ENCODE measurements at regions not wholly inside any gene's neighbourhood (a gene's known extent, or its start where the extent isn't known, plus 50 kb on each side); places are given as distances from the start of the nearest gene placed in this dataset.

GRCh38 chr3:106731230-106731629, 646.0 kb upstream of the CCDC54 start:
- Histone ChIP-seq H3K27me3 (ENCODE audit: control insufficient read depth in 4 of 4, insufficient read depth in 4 of 4, low read length in 3 of 4) (peaks cover 0 to 2% (median 0%) of the 10 kb centered on the region in 4 donors), H3K9ac (ENCODE audit: low read depth in 1 of 2, low read length in 2 of 2) (no peak overlapping the region), H3K4me3 (ENCODE audit: low read depth in 1 of 3, low read length in 3 of 3) (no peak overlapping the region), H3K36me3 (ENCODE audit: control insufficient read depth in 4 of 4, insufficient read depth in 3 of 4, low read depth in 1 of 4, low read length in 3 of 4) (no peaks in the 10 kb centered on the region), H3K27ac (ENCODE audit: low read depth in 1 of 2, low read length in 2 of 2) (no peak overlapping the region), H3K9me3 (ENCODE audit: control insufficient read depth in 4 of 4, low read length in 3 of 4) (no peaks in the 10 kb centered on the region), H3K4me1 (ENCODE audit: control insufficient read depth in 4 of 4, insufficient read depth in 4 of 4, low read length in 3 of 4) (no peaks in the 10 kb centered on the region)
- TF ChIP-seq HNF4A (conservative IDR thresholded peaks at IDR 0.05) (peak in 1 of 2 donors; percentile 20), JUND (IDR thresholded peaks at IDR 0.05) (no peak), MAX (IDR thresholded peaks at IDR 0.05) (no peak), HNF4G (IDR thresholded peaks at IDR 0.05) (no peak), ATF3 (IDR thresholded peaks at IDR 0.05) (no peak), GABPA (IDR thresholded peaks at IDR 0.05 in 1 of 2, conservative IDR thresholded peaks at IDR 0.05 in 1 of 2) (no peak), EGR1 (IDR thresholded peaks at IDR 0.05; ENCODE audit: low read depth in 2 of 2) (no peak)
- TF ChIP-seq, protein P1, sequence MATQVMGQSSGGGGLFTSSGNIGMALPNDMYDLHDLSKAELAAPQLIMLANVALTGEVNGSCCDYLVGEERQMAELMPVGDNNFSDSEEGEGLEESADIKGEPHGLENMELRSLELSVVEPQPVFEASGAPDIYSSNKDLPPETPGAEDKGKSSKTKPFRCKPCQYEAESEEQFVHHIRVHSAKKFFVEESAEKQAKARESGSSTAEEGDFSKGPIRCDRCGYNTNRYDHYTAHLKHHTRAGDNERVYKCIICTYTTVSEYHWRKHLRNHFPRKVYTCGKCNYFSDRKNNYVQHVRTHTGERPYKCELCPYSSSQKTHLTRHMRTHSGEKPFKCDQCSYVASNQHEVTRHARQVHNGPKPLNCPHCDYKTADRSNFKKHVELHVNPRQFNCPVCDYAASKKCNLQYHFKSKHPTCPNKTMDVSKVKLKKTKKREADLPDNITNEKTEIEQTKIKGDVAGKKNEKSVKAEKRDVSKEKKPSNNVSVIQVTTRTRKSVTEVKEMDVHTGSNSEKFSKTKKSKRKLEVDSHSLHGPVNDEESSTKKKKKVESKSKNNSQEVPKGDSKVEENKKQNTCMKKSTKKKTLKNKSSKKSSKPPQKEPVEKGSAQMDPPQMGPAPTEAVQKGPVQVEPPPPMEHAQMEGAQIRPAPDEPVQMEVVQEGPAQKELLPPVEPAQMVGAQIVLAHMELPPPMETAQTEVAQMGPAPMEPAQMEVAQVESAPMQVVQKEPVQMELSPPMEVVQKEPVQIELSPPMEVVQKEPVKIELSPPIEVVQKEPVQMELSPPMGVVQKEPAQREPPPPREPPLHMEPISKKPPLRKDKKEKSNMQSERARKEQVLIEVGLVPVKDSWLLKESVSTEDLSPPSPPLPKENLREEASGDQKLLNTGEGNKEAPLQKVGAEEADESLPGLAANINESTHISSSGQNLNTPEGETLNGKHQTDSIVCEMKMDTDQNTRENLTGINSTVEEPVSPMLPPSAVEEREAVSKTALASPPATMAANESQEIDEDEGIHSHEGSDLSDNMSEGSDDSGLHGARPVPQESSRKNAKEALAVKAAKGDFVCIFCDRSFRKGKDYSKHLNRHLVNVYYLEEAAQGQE (IDR thresholded peaks at IDR 0.05): no peak
- WGBS: 52% methylated on average over 2 of the region's 2 CpGs
- no peak for DNase-seq (ENCODE audit: low spot score)

GRCh38 chr3:106734712-106735111, 642.5 kb upstream of the CCDC54 start:
- WGBS: 84% methylated on average over 1 of the region's 1 CpG
- TF ChIP-seq FOXA1 (IDR thresholded peaks at IDR 0.05) (no peak), GABPA (IDR thresholded peaks at IDR 0.05 in 1 of 2, conservative IDR thresholded peaks at IDR 0.05 in 1 of 2) (no peak)

GRCh38 chr3:106737265-106737664, 640.0 kb upstream of the CCDC54 start:
- WGBS: 94% methylated on average over 1 of the region's 1 CpG
- Histone ChIP-seq H3K4me3 (ENCODE audit: low read depth in 1 of 3, low read length in 3 of 3) (no peak overlapping the region), H3K9ac (ENCODE audit: low read depth in 1 of 2, low read length in 2 of 2) (no peak overlapping the region), H3K27ac (ENCODE audit: low read depth in 1 of 2, low read length in 2 of 2) (no peak overlapping the region), H3K9me3 (ENCODE audit: control insufficient read depth in 4 of 4, low read length in 3 of 4) (no peaks in the 10 kb centered on the region), H3K27me3 (ENCODE audit: control insufficient read depth in 4 of 4, insufficient read depth in 4 of 4, low read length in 3 of 4) (no peaks in the 10 kb centered on the region), H3K4me1 (ENCODE audit: control insufficient read depth in 4 of 4, insufficient read depth in 4 of 4, low read length in 3 of 4) (no peaks in the 10 kb centered on the region), H3K36me3 (ENCODE audit: control insufficient read depth in 4 of 4, insufficient read depth in 3 of 4, low read depth in 1 of 4, low read length in 3 of 4) (no peaks in the 10 kb centered on the region)
- DNase-seq (ENCODE audit: low spot score): no peak
- TF ChIP-seq HNF4A (conservative IDR thresholded peaks at IDR 0.05): no peak
- no peak for TF ChIP-seq CTCF (IDR thresholded peaks at IDR 0.05; ENCODE audit: low read depth, low read length, missing input control)
- TF ChIP-seq GABPA (IDR thresholded peaks at IDR 0.05 in 1 of 2, conservative IDR thresholded peaks at IDR 0.05 in 1 of 2): no peak
- no peak for TF ChIP-seq SP1 (IDR thresholded peaks at IDR 0.05)
- TF ChIP-seq MAX (IDR thresholded peaks at IDR 0.05): no peak
- TF ChIP-seq, protein P1 (IDR thresholded peaks at IDR 0.05): no peak
- TF ChIP-seq, protein P2, sequence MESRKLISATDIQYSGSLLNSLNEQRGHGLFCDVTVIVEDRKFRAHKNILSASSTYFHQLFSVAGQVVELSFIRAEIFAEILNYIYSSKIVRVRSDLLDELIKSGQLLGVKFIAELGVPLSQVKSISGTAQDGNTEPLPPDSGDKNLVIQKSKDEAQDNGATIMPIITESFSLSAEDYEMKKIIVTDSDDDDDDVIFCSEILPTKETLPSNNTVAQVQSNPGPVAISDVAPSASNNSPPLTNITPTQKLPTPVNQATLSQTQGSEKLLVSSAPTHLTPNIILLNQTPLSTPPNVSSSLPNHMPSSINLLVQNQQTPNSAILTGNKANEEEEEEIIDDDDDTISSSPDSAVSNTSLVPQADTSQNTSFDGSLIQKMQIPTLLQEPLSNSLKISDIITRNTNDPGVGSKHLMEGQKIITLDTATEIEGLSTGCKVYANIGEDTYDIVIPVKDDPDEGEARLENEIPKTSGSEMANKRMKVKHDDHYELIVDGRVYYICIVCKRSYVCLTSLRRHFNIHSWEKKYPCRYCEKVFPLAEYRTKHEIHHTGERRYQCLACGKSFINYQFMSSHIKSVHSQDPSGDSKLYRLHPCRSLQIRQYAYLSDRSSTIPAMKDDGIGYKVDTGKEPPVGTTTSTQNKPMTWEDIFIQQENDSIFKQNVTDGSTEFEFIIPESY (IDR thresholded peaks at IDR 0.05): no peak
- TF ChIP-seq RAD21 (IDR thresholded peaks at IDR 0.05): no peak
- TF ChIP-seq RXRA (IDR thresholded peaks at IDR 0.05): no peak
- TF ChIP-seq HNF4G (IDR thresholded peaks at IDR 0.05): no peak
- no peak for TF ChIP-seq ATF3 (IDR thresholded peaks at IDR 0.05)

More at GRCh38 chr3:106734712-106735111, 642.5 kb upstream of the CCDC54 start:
- DNase-seq (ENCODE audit: low spot score): no peak
- Histone ChIP-seq H3K9me3 (ENCODE audit: control insufficient read depth in 4 of 4, low read length in 3 of 4) (no peaks in the 10 kb centered on the region), H3K27ac (ENCODE audit: low read depth in 1 of 2, low read length in 2 of 2) (no peak overlapping the region), H3K9ac (ENCODE audit: low read depth in 1 of 2, low read length in 2 of 2) (no peak overlapping the region), H3K36me3 (ENCODE audit: control insufficient read depth in 4 of 4, insufficient read depth in 3 of 4, low read depth in 1 of 4, low read length in 3 of 4) (no peaks in the 10 kb centered on the region), H3K4me3 (ENCODE audit: low read depth in 1 of 3, low read length in 3 of 3) (no peak overlapping the region), H3K27me3 (ENCODE audit: control insufficient read depth in 4 of 4, insufficient read depth in 4 of 4, low read length in 3 of 4) (peaks cover 0 to 2% (median 0%) of the 10 kb centered on the region in 4 donors), H3K4me1 (ENCODE audit: control insufficient read depth in 4 of 4, insufficient read depth in 4 of 4, low read length in 3 of 4) (no peaks in the 10 kb centered on the region)

Data from liver (tissue), 8 donors.